HCT116 (cell line): ENCODE measurements at regions not wholly inside any gene's neighbourhood (a gene's known extent, or its start where the extent isn't known, plus 50 kb on each side); places are given as distances from the start of the nearest gene placed in this dataset.
"Not testable (repeated sequence)": the region's sequence is repeated elsewhere in the genome, so short reads cannot be mapped to it uniquely, and the experiment has no call there.

Experiments used
- ATAC-seq: fragments of 200-7000 bp; cut with Tn5 transposase; 2 replicates; pipeline ENCODE4 v1.9.1; 2020; ENCODE audit warnings: mild to moderate bottlenecking, moderate library complexity
- BruUV-seq: library from RNA; stranded (reverse); fragments of 400-500 nt; replicated peaks from 2 replicates; lab custom pipeline; 2021; lab: Mats Ljungman, UMichigan
- CTCF ChIA-PET: fragments of 300-600 bp; sonication (Branson Sonifier 250); formaldehyde crosslinking; loops from one replicate; lab custom pipeline; 2021; ENCODE audit warnings: antibody characterized with exemption; lab: Charles Lee
- POLR2A ChIA-PET: fragments of 300-600, 350-600 bp; sonication (Branson Sonifier 250); formaldehyde crosslinking; loops from one replicate; lab custom pipeline; 2021; ENCODE audit warnings: antibody characterized with exemption; lab: Charles Lee
- RAD21 ChIA-PET, 2 experiments: fragments of 300-600 bp; sonication (Branson Sonifier 250); formaldehyde crosslinking; loops; one replicate each; lab custom pipeline; 2023; ENCODE audit warnings: low total read pairs in 2 of 2; ENCODE audit not compliant: uncharacterized antibody in 2 of 2, unreplicated experiment in 2 of 2, low non-redundant PET in 1 of 2; lab: Charles Lee
- DNase-seq: peaks from one replicate; pipeline ENCODE4 v3.0.0-alpha.2; 2010; ENCODE audit warnings: low read depth, low spot score
- H2AFZ ChIP-seq: fragments of 200-600 bp; shearing (Covaris generic), sonication (generic); 2 replicates; pipeline ENCODE4 v1.6.1; 2017; ENCODE audit warnings: low read depth, mixed run types, mixed read lengths, antibody characterized with exemption, low read length; ENCODE audit not compliant: poor library complexity, severe bottlenecking
- H3K27ac ChIP-seq: 2 replicates; pipeline ENCODE4 v1.5.1; 2012; ENCODE audit warnings: low read depth, low read length
- H3K27me3 ChIP-seq: fragments of 200-600 bp; sonication (generic); 2 replicates; pipeline ENCODE4 v1.6.1; 2016; ENCODE audit warnings: mixed run types, low read length, mixed read lengths; ENCODE audit not compliant: insufficient read depth
- H3K36me3 ChIP-seq, 2 experiments: fragments of 200-500 bp in 1 of 2; fragments of 200-600 bp in 1 of 2; sonication (Bioruptor generic) in 1 of 2; sonication (generic) in 1 of 2; 2 replicates each; pipeline versions ENCODE4 v1.5.1 to v1.6.1; 2014 to 2016; ENCODE audit warnings: low read length in 2 of 2, inconsistent platforms in 1 of 2, mixed read lengths in 1 of 2, mixed run types in 1 of 2; ENCODE audit not compliant: insufficient read depth in 2 of 2, control insufficient read depth in 1 of 2
- H3K4me1 ChIP-seq, 2 experiments: fragments of 200-600 bp in 1 of 2; sonication (generic) in 1 of 2; 2 replicates each; pipeline versions ENCODE4 v1.5.1 to v1.6.1; 2012 to 2017; ENCODE audit warnings: low read length in 2 of 2, inconsistent platforms in 1 of 2, mild to moderate bottlenecking in 1 of 2, mixed read lengths in 1 of 2, mixed run types in 1 of 2, moderate library complexity in 1 of 2; ENCODE audit not compliant: insufficient read depth in 2 of 2, control insufficient read depth in 1 of 2
- H3K4me2 ChIP-seq: fragments of 200-600 bp; sonication (generic); 2 replicates; pipeline ENCODE4 v1.6.1; 2017; ENCODE audit warnings: mixed run types, low read length, mixed read lengths
- H3K4me3 ChIP-seq, 2 experiments: fragments of 200-600 bp in 1 of 2; sonication (generic) in 1 of 2; replicated peaks in 1 of 2; 2 replicates each; pipeline ENCODE4 v1.5.1; 2011 to 2016; ENCODE audit warnings: low read length in 2 of 2, control low read depth in 1 of 2, low read depth in 1 of 2, mild to moderate bottlenecking in 1 of 2, mixed read lengths in 1 of 2, mixed run types in 1 of 2
- H3K79me2 ChIP-seq: fragments of 200-600 bp; sonication (generic); 2 replicates; pipeline ENCODE4 v1.6.1; 2017; ENCODE audit warnings: mild to moderate bottlenecking, mixed run types, low read length, moderate library complexity, mixed read lengths; ENCODE audit not compliant: insufficient read depth
- H3K9ac ChIP-seq: fragments of 200-600 bp; sonication (generic); 2 replicates; pipeline ENCODE4 v1.6.1; 2016; ENCODE audit warnings: low read length, mixed read lengths
- H3K9me2 ChIP-seq: fragments of 200-600 bp; sonication (generic), shearing (Covaris generic); 2 replicates; pipeline ENCODE4 v1.6.1; 2017; ENCODE audit warnings: mixed run types, mild to moderate bottlenecking, moderate library complexity; ENCODE audit not compliant: insufficient read depth
- H3K9me3 ChIP-seq, 2 experiments: fragments of 200-500 bp in 1 of 2; fragments of 200-600 bp in 1 of 2; sonication (Bioruptor generic) in 1 of 2; sonication (generic) in 1 of 2; 2 replicates each; pipeline ENCODE4 v1.6.1; 2014 to 2017; ENCODE audit warnings: low read length in 2 of 2, mixed read lengths in 2 of 2, inconsistent platforms in 1 of 2, low read depth in 1 of 2, mild to moderate bottlenecking in 1 of 2, mixed run types in 1 of 2, moderate library complexity in 1 of 2; ENCODE audit not compliant: control insufficient read depth in 1 of 2, insufficient read depth in 1 of 2
- H4K20me1 ChIP-seq: fragments of 200-600 bp; sonication (generic), shearing (Covaris generic); 2 replicates; pipeline ENCODE4 v1.6.1; 2017; ENCODE audit warnings: mixed run types, mild to moderate bottlenecking, moderate library complexity; ENCODE audit not compliant: insufficient read depth
- CBX3 ChIP-seq: IDR thresholded peaks from 2 replicates; pipeline ENCODE4 v1.6.1; 2012; ENCODE audit warnings: low read depth
- CEBPB ChIP-seq: IDR thresholded peaks from 2 replicates; pipeline ENCODE4 v1.6.1; 2012; ENCODE audit warnings: low read depth
- EGR1 ChIP-seq: IDR thresholded peaks from 2 replicates; pipeline ENCODE4 v1.6.1; 2012; ENCODE audit warnings: low read depth
- ELF1 ChIP-seq: IDR thresholded peaks from 2 replicates; pipeline ENCODE4 v1.6.1; 2012; ENCODE audit warnings: low read depth, borderline replicate concordance
- EZH2phosphoT487 ChIP-seq: fragments of 200-600 bp; IDR thresholded peaks from 2 replicates; pipeline ENCODE4 v1.6.1; 2018; ENCODE audit warnings: antibody characterized with exemption, borderline replicate concordance
- JUND ChIP-seq: IDR thresholded peaks from 2 replicates; pipeline ENCODE4 v1.6.1; 2012
- MAX ChIP-seq: IDR thresholded peaks from 2 replicates; pipeline ENCODE4 v1.6.1; 2012
- POLR2A ChIP-seq: IDR thresholded peaks from 2 replicates; pipeline ENCODE4 v1.7.0; 2011; ENCODE audit warnings: borderline replicate concordance; ENCODE audit not compliant: insufficient read depth, insufficient read length; ENCODE audit errors: extremely low read depth
- REST ChIP-seq: IDR thresholded peaks from 2 replicates; pipeline ENCODE4 v1.6.1; 2012; ENCODE audit warnings: low read depth
- SP1 ChIP-seq: IDR thresholded peaks from 2 replicates; pipeline ENCODE4 v1.6.1; 2012; ENCODE audit warnings: low read depth
- SRF ChIP-seq: IDR thresholded peaks from 2 replicates; pipeline ENCODE4 v1.6.1; 2012; ENCODE audit warnings: low read depth
- YY1 ChIP-seq: IDR thresholded peaks from 2 replicates; pipeline ENCODE4 v1.6.1; 2011; ENCODE audit warnings: low read length, low read depth, moderate library complexity, mild to moderate bottlenecking; ENCODE audit not compliant: insufficient replicate concordance; ENCODE audit errors: extremely low read depth
- ZBTB33 ChIP-seq: IDR thresholded peaks from 2 replicates; pipeline ENCODE4 v1.6.1; 2011; ENCODE audit warnings: mild to moderate bottlenecking, low read length, moderate library complexity; ENCODE audit not compliant: insufficient replicate concordance; ENCODE audit errors: extremely low read depth
- ZNF274 ChIP-seq: fragments of 200-500 bp; sonication (Bioruptor generic); IDR thresholded peaks from 2 replicates; pipeline ENCODE4 v1.6.1; 2014; ENCODE audit warnings: mild to moderate bottlenecking, low read depth, low read length, inconsistent platforms
- intact Hi-C: fragments of 100-400 bp; cut with micrococcal nuclease; formaldehyde crosslinking; loops from 2 replicates; pipeline ENCODE4 v1.10.0; 2022
- TF ChIP-seq, protein P1 (sequence below): IDR thresholded peaks from 2 replicates; pipeline ENCODE4 v1.6.1; 2012

DNA sequence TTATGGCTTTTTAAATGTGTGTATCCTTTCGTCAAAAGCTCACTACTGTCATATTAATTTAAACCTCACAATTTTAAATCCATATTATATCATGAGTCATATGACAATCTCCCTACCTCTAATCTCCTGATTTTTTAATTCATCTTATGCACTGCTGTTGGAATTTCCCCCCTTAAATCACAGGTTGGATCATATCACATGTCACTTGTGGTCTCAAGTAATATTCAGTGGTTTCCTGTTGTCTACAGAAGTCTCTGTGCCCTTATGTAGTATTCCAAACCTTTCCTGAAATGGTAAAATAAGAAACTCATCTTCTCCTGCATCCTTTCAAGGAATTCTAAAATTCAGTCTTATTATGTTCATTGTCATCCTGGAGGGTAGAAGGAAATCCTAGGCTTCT, 116.0 kb upstream of the CBLB start:
- ATAC-seq, result no peak
- H3K79me2 ChIP-seq, result no peaks in the 10 kb centered on the region
- no peak overlapping the region for H2AFZ ChIP-seq
- no peak for DNase-seq
- ChIA-PET CTCF (no interaction called here), RAD21 (no interaction called here), POLR2A (no interaction called here)
- no peak overlapping the region for H3K27ac ChIP-seq
- TF ChIP-seq CEBPB (no peak), SRF (no peak), ZNF274 (no peak), YY1 (no peak), MAX (no peak), ELF1 (no peak), CBX3 (no peak), EZH2phosphoT487 (no peak), POLR2A (no peak), EGR1 (no peak), ZBTB33 (no peak), SP1 (no peak), JUND (no peak), REST (no peak)
- TF ChIP-seq, protein P1, sequence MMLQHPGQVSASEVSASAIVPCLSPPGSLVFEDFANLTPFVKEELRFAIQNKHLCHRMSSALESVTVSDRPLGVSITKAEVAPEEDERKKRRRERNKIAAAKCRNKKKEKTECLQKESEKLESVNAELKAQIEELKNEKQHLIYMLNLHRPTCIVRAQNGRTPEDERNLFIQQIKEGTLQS, result no peak
- no peaks in the 10 kb centered on the region for H3K36me3 ChIP-seq
- H3K9me2 ChIP-seq, result no peaks in the 10 kb centered on the region
- H3K4me3 ChIP-seq, result no peak overlapping the region
- no peak overlapping the region for H3K4me2 ChIP-seq
- no peak overlapping the region for H3K9ac ChIP-seq
- no peaks in the 10 kb centered on the region; a peak in 2 of 4 replicates for H3K9me3 ChIP-seq
- intact Hi-C loops, result no loop called here
- H3K27me3 ChIP-seq, result no peaks in the 10 kb centered on the region
- no TSS peak for BruUV-seq
- H4K20me1 ChIP-seq, result no peaks in the 10 kb centered on the region
- no peaks in the 10 kb centered on the region for H3K4me1 ChIP-seq

DNA sequence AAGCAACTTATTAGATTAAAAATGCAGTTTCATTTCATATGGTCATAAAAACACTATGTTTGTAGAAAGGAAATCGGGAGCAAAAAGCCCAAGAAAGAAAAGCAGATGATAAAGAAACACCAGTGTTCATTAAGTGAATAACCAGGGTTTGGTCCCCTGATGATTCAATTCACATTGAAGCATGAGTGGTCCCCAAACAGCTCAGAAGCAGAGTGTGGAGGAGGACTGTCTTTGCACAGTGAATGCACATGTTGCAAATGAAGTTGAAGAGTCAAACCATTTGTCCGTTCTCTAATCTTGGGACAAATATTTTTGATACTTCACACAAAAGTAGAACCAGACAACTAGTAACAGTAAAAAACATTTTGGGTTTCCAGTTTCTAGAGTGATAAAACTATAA, 117.5 kb upstream of the CBLB start:
- ATAC-seq, intact Hi-C loops, H3K9me3 ChIP-seq, H3K4me2 ChIP-seq, DNase-seq, H3K4me3 ChIP-seq, RAD21 ChIA-PET, H2AFZ ChIP-seq, H3K9me2 ChIP-seq, BruUV-seq, POLR2A ChIA-PET, H3K4me1 ChIP-seq, H3K27me3 ChIP-seq, H3K36me3 ChIP-seq, H3K27ac ChIP-seq, H4K20me1 ChIP-seq, CTCF ChIA-PET, H3K9ac ChIP-seq, H3K79me2 ChIP-seq: not testable (repeated sequence)
